NCI-H524 (cell line): ENCODE measurements at regions not wholly inside any gene's neighbourhood (a gene's known extent, or its start where the extent isn't known, plus 50 kb on each side); places are given as distances from the start of the nearest gene placed in this dataset.
A peak's percentile ranks its signal among the peaks of the same experiment; 100 is the strongest.
"Not testable (repeated sequence)": the region's sequence is repeated elsewhere in the genome, so short reads cannot be mapped to it uniquely, and the experiment has no call there.

Experiments
- DNase-seq, 2 experiments: peaks; one replicate each; lab custom pipeline; 2025; lab: John Stamatoyannopoulos, UW

DNA sequence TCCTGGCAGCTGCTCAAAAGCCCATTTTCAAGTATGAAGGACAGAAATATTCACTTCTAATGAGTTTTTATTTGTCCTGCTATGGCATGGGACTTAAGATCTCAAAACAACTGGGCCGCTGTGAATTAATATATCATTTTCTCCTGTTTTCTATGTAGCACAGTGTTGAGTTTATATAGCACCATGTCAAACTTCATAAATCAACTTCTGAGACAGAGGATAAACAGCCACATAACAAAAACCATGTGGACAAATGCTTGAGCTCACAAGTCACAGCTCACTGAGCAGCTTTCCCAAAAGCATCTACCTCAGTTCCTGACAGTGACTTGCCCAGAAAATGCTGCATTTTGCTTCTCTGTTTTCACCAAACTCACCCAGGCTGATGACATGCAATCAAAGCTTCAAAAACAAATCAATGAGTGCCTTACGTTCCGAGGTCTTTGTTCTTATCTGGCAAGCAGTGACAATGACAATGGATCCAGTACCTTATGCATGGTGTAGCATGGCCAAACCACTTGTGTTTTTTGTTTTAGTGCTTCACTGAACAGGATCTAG lies 722.6 kb downstream of the LRRIQ3 start:
- DNase-seq = no peak

- no peak for DNase-seq
Measured at GRCh38 chr1:73472810-73473209, 725.2 kb downstream of the LRRIQ3 start.

GRCh38 chr1:73467731-73468130 lies 730.2 kb downstream of the LRRIQ3 start:
- DNase-seq = no peak

GRCh38 chr1:73463873-73464272 lies 734.1 kb downstream of the LRRIQ3 start:
- no peak for DNase-seq

DNA sequence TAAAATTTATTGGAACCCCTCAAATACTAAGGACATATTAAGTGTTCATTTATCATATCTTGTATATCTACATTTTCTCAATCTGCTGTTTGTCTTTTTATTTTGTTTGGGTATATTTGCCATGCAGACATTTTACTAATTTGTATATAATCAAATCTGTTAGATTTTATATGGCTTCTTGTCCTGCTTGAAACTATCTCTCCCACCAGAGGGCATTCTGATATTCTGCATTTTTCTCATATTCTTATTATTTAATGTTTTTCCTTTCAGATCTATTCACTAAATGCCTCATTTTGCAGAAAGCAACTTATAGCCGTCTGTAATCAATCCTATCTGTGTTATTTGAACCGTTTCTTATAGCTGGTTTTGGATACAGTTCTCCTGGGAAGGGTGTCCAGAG lies 745.5 kb downstream of the LRRIQ3 start:
- no peak for DNase-seq

GRCh38 chr1:73450668-73451067 lies 747.3 kb downstream of the LRRIQ3 start:
- DNase-seq = not testable (repeated sequence)

GRCh38 chr1:73411479-73411878 lies 786.5 kb downstream of the LRRIQ3 start:
- peak in 1 of 2 experiments; percentile 4 for DNase-seq

DNA sequence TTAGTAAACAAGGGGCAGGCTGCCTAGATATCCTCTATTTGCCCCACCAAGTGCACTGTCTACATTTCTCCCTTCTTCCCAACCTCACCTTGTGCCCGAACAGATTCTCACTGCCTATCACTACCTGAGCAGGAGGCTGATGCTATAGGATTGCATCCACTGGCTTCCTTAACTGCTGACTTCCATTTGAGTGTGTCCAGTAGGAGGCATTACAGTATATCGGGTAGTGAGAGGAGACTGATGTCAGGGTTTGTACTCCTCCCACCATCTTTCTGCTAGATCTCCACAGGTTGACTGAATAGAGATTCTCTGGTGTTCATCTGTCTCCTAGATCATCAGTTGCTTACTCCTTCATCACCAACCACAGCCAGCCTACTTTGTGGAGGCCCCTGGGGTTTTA lies 796.3 kb downstream of the LRRIQ3 start:
- DNase-seq = no peak

DNA sequence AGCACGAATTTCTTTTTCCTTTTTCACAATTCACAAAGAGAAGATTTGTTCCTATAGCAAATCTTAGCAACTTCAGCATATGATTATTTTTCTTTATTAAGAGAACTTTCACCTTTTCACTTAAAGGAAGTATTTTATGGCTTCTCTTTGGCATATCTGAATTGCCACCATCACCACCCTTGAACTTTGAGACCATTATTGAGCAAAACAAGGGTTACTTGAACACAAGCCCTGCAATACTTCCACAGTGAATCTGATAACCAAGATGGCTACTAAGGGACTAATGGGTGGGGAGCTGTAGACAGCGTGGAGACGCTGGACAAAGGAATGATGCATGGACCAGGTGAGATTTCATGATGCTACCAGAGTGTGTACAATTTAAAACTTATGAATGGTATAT lies 815.0 kb downstream of the LRRIQ3 start:
- DNase-seq = no peak

GRCh38 chr1:73366734-73367413 lies 831.1 kb downstream of the LRRIQ3 start:
- no peak for DNase-seq

DNA sequence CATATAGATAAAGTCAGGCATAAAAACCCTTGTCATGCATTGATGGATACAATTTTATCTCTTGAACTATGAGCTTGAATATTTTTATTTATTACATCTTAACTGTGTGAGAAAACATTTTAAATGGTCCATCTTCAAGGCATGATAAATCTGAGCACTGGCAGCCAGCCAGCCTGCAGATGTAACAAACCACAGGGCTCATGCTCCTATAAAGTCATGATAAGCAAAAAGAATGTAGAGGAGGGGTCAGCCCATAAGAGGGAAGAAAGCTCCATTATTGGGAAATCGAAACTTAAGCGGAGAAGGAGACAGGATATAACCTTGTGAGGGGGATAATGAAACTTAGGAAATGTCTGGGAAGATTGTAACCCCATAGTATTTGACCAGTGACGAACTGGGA lies 839.0 kb downstream of the LRRIQ3 start:
- no peak for DNase-seq

DNA sequence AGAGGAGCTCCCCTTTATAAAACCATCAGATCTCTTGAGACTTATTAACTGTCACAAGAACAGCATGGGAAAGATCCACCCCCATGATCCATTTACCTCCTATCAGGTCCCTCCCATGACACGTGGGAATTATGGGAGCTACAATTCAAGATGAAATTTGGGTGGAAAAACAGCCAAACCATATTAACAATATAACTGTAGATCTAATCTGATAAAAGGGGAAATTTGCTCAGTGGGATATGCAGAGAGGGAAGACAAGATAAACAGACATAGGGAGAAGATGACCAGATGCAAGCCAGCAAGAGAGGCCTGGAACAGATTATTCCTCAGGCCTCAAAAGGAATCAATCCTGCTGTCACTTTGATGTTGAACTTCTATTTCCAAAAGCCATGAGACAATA lies 841.5 kb downstream of the LRRIQ3 start:
- DNase-seq = no peak

DNA sequence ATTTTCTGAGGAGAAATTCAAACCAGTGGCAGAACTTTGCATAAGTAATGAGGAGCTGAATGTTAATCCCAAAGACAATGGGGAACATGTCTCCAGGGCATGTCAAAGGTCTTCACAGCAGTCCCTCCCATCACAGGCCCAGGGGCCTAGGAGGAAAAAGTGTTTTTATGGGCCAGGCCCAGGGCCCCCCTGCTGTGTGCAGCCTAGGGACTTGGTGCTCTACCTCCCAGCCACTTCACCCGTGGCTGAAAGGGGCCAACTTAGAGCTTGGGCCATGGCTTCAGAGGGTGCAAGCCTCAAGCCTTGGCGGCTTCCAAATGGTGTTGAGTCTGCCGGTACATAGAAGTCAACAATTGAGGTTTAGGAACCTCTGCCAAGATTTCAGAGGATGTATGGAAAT lies 854.0 kb downstream of the LRRIQ3 start:
- DNase-seq = no peak

DNA sequence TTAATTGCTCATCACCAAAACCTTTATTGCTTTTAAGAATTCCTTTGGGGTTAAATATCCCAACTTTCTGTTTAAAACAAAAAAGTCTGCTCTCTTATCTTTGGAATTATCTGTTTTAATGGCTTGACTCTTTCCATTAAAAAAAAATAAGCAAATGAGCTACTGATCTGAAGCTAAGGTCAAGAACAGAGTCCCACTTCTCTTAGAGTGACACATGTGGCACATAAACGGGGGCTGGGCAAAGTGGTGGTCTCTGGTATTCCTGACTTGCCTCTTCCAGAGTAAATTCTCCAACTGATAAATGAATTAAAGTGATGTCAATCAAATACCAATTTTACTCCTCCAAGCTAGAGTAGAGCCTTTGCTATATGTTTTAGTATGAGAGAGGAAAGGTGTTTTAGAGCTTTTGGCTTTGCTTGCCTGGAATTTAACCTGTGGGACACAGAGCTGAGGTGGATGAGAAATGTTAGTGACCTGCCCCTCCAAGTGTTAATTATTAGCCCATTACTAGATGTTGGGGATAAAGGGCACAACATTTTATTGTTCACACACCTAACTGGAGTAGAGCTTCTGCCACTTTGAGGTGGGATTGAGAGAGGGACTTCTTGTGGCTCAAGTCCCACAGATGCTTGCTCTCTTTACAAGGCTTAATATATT lies 864.0 kb downstream of the LRRIQ3 start:
- DNase-seq = no peak

DNA sequence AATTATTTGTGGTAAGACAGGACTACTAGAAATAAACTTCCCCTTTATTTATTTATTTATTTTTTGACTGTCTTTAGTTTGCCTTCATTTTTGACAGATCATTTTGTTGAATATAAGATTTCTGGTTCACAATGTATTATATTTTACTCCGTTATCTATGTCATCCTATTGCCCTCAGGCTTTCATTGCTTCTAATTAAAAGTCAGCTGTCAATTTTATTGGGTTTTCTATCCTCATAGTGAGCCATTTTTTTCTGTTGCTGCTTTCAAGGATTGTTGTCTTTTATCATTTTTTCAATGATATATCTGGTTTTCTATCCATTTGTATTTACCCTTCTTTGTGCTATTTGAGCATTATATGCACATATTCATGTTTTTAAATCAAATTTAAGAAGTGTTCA lies 866.2 kb downstream of the LRRIQ3 start:
- DNase-seq = no peak

DNA sequence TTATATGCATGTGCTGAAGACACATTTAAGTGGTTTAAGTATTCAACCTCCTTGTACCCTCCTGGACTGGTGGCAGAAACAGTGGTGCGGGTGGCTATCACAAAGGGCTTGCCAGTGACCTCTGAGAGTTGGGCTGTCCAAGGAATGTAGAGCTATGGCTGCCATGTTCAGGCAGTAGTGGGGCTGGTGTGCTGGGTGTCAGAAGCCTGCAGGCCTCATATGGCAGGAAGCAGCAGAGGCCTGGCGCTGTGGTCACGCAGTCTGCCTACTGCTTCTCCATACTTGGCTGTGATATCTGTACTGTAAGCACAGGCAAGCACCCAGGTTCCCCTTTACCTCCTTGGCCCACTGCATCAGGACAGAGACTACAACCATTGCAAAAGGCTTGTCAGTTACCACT lies 870.0 kb downstream of the LRRIQ3 start:
- DNase-seq = no peak

- no peak for DNase-seq
Measured at GRCh38 chr1:73327180-73327793, 870.7 kb downstream of the LRRIQ3 start.

DNA sequence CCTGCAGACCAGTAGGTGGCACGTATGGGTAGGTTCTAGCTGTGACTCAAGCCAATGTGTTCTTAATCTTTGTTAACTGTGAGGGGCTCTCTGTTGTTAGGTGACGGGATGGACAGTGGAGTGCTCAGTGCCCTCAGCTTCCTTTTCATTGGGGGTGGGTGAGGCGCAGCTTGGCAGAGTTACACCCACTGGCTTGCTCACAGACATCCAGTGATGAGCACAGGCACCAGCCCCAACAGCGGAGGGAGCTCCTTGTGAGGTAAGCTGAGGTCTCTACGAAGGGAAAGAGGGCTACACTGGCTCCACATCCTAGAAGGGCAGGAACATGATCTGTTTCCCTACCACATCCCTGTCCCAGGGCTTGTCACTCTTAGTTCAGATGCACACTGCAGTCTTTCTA lies 871.3 kb downstream of the LRRIQ3 start:
- no peak for DNase-seq

DNA sequence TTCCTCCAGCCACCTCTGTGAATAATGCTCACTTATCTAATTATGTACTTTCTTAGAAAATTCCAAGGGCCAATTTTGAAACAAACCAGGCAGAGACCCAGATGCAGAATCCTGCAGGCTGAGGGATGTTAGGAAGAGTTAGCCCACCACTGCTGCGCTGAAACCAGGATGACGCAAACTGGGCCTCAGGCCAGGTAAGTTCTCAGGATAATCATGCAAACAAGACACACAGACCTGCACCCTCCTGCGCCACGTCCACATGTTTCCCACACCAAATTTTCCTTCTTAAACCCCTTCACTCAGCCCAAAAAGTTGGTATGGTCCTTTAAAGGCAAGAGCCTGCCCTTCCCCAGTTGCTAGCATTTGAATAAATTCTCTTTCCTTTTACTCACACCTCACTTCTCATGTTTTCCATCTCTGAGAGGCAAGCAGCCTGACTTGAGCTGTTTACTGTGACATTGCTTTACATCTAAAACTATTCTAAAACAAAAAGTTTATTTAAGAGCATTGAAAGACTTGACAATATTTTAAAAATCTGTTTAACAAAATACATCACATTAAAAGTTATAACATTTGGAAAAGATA lies 887.1 kb downstream of the LRRIQ3 start:
- DNase-seq = no peak

DNA sequence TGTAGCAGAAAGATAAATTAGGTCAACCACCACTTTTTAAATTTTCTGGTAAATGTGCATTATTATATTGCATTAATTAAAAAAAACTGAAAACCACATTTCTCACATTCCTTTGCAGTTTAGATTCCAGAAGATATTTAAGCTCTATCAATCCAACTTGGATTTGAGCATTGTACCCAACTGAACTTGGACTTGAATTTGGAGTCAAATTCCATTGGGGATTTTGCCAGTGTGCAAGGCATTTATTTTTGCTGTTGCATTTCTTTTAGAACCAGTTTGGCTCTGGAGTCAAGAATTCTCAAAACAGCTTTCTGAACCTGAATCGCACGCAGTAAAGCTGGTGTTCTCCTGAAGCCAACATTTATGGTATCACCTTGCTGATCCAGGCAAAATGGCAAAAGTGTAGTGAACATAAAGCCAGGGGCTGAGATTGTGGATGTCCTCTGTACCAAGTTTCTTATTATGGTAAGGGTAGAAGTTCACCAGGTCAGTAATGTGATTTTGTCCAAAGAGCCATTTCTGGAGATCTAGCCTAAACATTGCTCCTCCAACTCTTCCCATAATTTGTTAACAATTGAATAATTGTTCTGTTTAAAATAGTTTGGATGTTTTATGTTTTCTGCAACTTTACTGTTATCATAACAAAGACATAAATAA lies 890.9 kb downstream of the LRRIQ3 start:
- DNase-seq = no peak

GRCh38 chr1:73273886-73274285 lies 924.1 kb downstream of the LRRIQ3 start:
- DNase-seq = no peak

GRCh38 chr1:73245196-73245595 lies 952.8 kb downstream of the LRRIQ3 start:
- not testable (repeated sequence) for DNase-seq
